Bronchial epithelial cell (primary cell): ENCODE measurements at regions not wholly inside any gene's neighbourhood (a gene's known extent, or its start where the extent isn't known, plus 50 kb on each side); places are given as distances from the start of the nearest gene placed in this dataset.

Experiments used
- DNase-seq: peaks from one replicate; pipeline ENCODE4 v3.0.0-alpha.2; 2010; ENCODE audit warnings: low read depth
- FAIRE-seq: peaks from 2 replicates; lab custom pipeline; 2011; peaks lifted over from hg19 to GRCh38; lab: Jason Lieb, UNC
- H3K27me3 ChIP-seq: 2 replicates; pipeline ENCODE4 v1.5.1; 2011; ENCODE audit warnings: low read length; ENCODE audit not compliant: control insufficient read depth, insufficient read depth
- H3K36me3 ChIP-seq: 2 replicates; pipeline ENCODE4 v1.5.1; 2011; ENCODE audit warnings: low read length; ENCODE audit not compliant: control insufficient read depth, insufficient read depth
- H3K4me3 ChIP-seq: 2 replicates; pipeline ENCODE4 v1.5.1; 2011; ENCODE audit warnings: mild to moderate bottlenecking, low read depth, low read length, control low read depth
- CTCF ChIP-seq: IDR thresholded peaks from 2 replicates; pipeline ENCODE4 v1.5.1; 2011; ENCODE audit warnings: mild to moderate bottlenecking, moderate library complexity, low read length, control low read depth, inconsistent platforms; ENCODE audit not compliant: insufficient read depth, severe bottlenecking

GRCh38 chr2:111705239-111705638 lies 178.8 kb downstream of the ANAPC1 start:
- TF ChIP-seq CTCF = no peak

DNA sequence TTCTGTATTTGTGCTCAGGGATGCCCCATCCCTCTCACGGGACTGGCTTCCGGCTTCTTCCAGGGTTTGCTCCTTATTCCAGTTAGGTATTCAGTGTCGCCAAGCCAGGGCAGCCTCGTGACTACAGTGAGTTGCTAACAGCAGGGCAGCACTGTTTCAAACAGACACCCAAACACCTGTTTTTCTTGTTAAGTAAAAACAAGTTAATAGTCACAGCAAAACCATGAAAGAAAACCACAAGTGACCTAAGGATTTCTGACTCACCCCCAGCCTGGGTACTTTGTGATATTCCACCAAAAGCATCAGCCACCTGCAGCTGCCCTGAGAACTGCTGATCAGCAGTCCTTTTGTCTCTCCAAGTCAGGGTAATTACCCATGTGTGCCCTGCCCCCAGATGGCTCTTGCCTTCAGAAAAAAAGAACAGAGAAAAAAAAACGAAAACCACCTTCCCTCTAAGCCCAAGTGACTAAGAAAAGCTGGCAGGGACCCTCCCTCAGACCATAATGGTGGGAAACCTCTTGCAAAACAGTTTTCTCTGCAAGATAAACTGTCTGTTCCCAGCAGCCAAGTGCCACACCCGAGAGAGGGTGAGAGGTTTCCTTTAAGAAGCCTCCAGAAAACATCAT lies 178.2 kb downstream of the ANAPC1 start:
- FAIRE-seq = peak; percentile 68
- Histone ChIP-seq H3K4me3 (no peak overlapping the region), H3K36me3 (no peaks in the 10 kb centered on the region), H3K27me3 (no peaks in the 10 kb centered on the region)
- peak; percentile 78 for DNase-seq
- no peak for TF ChIP-seq CTCF

More at GRCh38 chr2:111705239-111705638, 178.8 kb downstream of the ANAPC1 start:
- FAIRE-seq = no peak
- no peak overlapping the region for H3K4me3 ChIP-seq
- no peak for DNase-seq
- H3K36me3 ChIP-seq = no peaks in the 10 kb centered on the region
- no peaks in the 10 kb centered on the region for H3K27me3 ChIP-seq

GRCh38 chr2:111706481-111707001 lies 177.5 kb downstream of the ANAPC1 start:
- no peaks in the 10 kb centered on the region for H3K36me3 ChIP-seq
- FAIRE-seq (no peak), DNase-seq (no peak)
- no peak for TF ChIP-seq CTCF
- no peak overlapping the region for H3K4me3 ChIP-seq
- peaks cover 2% of the 10 kb centered on the region for H3K27me3 ChIP-seq

- no peak overlapping the region for H3K4me3 ChIP-seq
- DNase-seq = no peak
- FAIRE-seq = no peak
- no peaks in the 10 kb centered on the region for H3K36me3 ChIP-seq
- TF ChIP-seq CTCF = no peak
- peaks cover 4% of the 10 kb centered on the region for H3K27me3 ChIP-seq
Observed at GRCh38 chr2:111707700-111708099, 176.3 kb downstream of the ANAPC1 start.

DNA sequence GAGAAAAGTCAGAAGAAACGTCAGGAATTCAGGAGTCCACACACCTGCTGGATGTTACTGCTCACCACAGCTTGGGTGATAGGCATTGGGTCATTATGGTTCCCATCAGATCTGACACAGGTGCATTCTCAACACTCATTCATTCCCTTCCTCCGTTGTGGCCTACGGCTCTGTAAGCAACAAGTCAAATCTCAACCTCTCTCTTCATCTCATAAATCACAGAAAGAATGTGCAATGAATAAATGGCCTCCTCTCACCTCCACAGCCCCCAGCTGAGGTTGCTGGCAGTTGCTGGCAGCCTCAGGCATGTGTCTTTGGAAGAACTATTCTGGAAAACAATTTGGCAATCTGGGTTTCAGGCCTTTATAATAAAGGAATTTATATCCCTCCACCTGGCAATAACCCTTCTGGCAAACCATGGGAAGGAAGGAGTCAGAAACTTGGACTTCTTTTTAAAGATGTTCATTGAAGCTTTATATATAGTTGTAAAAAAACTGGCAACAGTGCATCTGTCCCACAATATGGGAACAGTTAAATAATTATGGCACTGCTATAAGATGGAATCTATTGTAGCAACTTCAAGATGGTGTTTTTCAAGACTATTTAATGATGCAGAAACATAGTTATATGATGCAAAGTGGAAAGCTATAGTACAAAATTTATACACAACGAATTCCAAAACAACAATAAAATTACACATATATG lies 175.4 kb downstream of the ANAPC1 start:
- DNase-seq = no peak
- no peak for TF ChIP-seq CTCF

More for the DNA sequence above, 175.4 kb downstream of the ANAPC1 start:
- H3K36me3 ChIP-seq = no peaks in the 10 kb centered on the region
- H3K27me3 ChIP-seq = peaks cover 4% of the 10 kb centered on the region
- peak; percentile 96 for FAIRE-seq
- no peak overlapping the region for H3K4me3 ChIP-seq
